SK-N-MC (cell line): ENCODE measurements at regions not wholly inside any gene's neighbourhood (a gene's known extent, or its start where the extent isn't known, plus 50 kb on each side); places are given as distances from the start of the nearest gene placed in this dataset.
"Not testable (repeated sequence)": the region's sequence is repeated elsewhere in the genome, so short reads cannot be mapped to it uniquely, and the experiment has no call there.

Experiments
- DNase-seq: peaks from one replicate; pipeline ENCODE4 v3.0.0-alpha.2; 2011; ENCODE audit warnings: low read depth, low spot score
- H3K27ac ChIP-seq: fragments of 200-600 bp; sonication (generic); 2 replicates; pipeline ENCODE4 v1.5.1; 2016; ENCODE audit warnings: mixed run types
- H3K36me3 ChIP-seq: fragments of 200-600 bp; sonication (generic); 2 replicates; pipeline ENCODE4 v1.6.1; 2017; ENCODE audit warnings: antibody characterized with exemption, low read length, mixed read lengths; ENCODE audit not compliant: insufficient read depth
- H3K4me3 ChIP-seq: fragments of 200-600 bp; sonication (generic); 2 replicates; pipeline ENCODE4 v1.5.1; 2016
- H3K9ac ChIP-seq: fragments of 200-600 bp; sonication (generic); 2 replicates; pipeline ENCODE4 v1.8.0; 2017; ENCODE audit warnings: mixed run types, mixed read lengths; ENCODE audit not compliant: insufficient read length
- H3K9me3 ChIP-seq: fragments of 200-600 bp; sonication (generic); 2 replicates; pipeline ENCODE4 v1.6.1; 2017; ENCODE audit warnings: low read depth, mild to moderate bottlenecking, antibody characterized with exemption, low read length, moderate library complexity, mixed read lengths
- EZH2 ChIP-seq: fragments of 200-600 bp; sonication (generic); IDR thresholded peaks from one replicate; pipeline ENCODE4 v1.6.1; 2017; ENCODE audit warnings: antibody characterized with exemption
- FOXP2 ChIP-seq: optimal IDR thresholded peaks from 2 replicates; pipeline ENCODE3; 2011; ENCODE audit warnings: mild to moderate bottlenecking, moderate library complexity; ENCODE audit not compliant: insufficient read depth; ENCODE audit errors: extremely low read length, control extremely low read depth
- POLR2AphosphoS5 ChIP-seq: IDR thresholded peaks from 2 replicates; pipeline ENCODE4 v1.6.1; 2012; ENCODE audit warnings: mild to moderate bottlenecking, low read depth, low read length, borderline replicate concordance

GRCh38 chr3:191680989-191681597, 220.1 kb downstream of the PYDC2 start:
- Histone ChIP-seq H3K27ac (no peak overlapping the region), H3K9me3 (no peaks in the 10 kb centered on the region), H3K9ac (no peak overlapping the region), H3K36me3 (no peaks in the 10 kb centered on the region), H3K4me3 (no peak overlapping the region)
- TF ChIP-seq FOXP2, result no peak
- TF ChIP-seq POLR2AphosphoS5, result no peak
- no peak for TF ChIP-seq EZH2
- no peak for DNase-seq

- no peak overlapping the region for H3K27ac ChIP-seq
- no peak for TF ChIP-seq FOXP2
- TF ChIP-seq POLR2AphosphoS5, result no peak
- no peak for TF ChIP-seq EZH2
- no peak overlapping the region for H3K9ac ChIP-seq
- H3K4me3 ChIP-seq, result no peak overlapping the region
- no peak for DNase-seq
- H3K36me3 ChIP-seq, result no peaks in the 10 kb centered on the region
- H3K9me3 ChIP-seq, result no peaks in the 10 kb centered on the region
Measured at GRCh38 chr3:191682961-191683360, 222.0 kb downstream of the PYDC2 start.

- Histone ChIP-seq H3K9ac (no peak overlapping the region), H3K27ac (no peak overlapping the region), H3K36me3 (no peaks in the 10 kb centered on the region), H3K4me3 (no peak overlapping the region), H3K9me3 (no peaks in the 10 kb centered on the region)
- DNase-seq, result no peak
- TF ChIP-seq FOXP2 (no peak), POLR2AphosphoS5 (no peak), EZH2 (no peak)
Measured at GRCh38 chr3:191686626-191687025, 225.7 kb downstream of the PYDC2 start.

DNA sequence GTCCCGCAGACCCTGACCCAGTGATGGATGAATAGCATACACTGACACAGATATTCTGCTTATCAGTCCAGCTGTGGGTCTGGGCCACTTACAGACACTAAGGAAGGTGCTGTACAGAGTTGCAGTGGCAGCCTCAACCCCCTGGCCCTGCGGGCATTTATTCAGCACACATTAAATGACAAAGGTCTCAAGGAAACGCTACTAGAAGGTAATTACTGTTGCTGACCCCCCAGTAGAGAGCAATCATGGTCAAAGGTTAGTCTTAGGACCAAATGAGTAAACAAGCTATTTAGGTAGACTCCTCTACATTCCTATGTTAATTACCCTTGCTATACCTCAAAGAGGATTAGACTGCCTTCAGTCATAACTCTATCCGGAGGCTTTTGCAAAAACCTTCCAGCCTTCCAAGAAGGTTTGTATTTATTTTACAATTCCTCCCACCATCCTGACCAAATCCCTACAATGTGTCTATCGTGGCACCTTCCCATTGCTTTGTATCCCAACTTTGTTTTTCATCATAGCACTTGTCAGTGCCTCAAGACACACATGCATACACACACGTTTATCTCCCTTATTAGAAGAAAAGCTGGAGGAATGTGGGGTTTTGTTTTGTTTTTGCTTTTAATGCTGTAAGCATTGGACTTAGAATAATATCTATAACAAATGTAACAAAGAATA, 227.9 kb downstream of the PYDC2 start:
- Histone ChIP-seq H3K36me3 (no peaks in the 10 kb centered on the region), H3K9ac (no peak overlapping the region), H3K9me3 (no peaks in the 10 kb centered on the region), H3K27ac (no peak overlapping the region), H3K4me3 (no peak overlapping the region)
- no peak for DNase-seq
- no peak for TF ChIP-seq POLR2AphosphoS5
- no peak for TF ChIP-seq EZH2
- TF ChIP-seq FOXP2, result no peak

GRCh38 chr3:191691184-191691583, 230.2 kb downstream of the PYDC2 start:
- H3K4me3 ChIP-seq, H3K27ac ChIP-seq, H3K36me3 ChIP-seq, H3K9me3 ChIP-seq, H3K9ac ChIP-seq, DNase-seq: not testable (repeated sequence)

DNA sequence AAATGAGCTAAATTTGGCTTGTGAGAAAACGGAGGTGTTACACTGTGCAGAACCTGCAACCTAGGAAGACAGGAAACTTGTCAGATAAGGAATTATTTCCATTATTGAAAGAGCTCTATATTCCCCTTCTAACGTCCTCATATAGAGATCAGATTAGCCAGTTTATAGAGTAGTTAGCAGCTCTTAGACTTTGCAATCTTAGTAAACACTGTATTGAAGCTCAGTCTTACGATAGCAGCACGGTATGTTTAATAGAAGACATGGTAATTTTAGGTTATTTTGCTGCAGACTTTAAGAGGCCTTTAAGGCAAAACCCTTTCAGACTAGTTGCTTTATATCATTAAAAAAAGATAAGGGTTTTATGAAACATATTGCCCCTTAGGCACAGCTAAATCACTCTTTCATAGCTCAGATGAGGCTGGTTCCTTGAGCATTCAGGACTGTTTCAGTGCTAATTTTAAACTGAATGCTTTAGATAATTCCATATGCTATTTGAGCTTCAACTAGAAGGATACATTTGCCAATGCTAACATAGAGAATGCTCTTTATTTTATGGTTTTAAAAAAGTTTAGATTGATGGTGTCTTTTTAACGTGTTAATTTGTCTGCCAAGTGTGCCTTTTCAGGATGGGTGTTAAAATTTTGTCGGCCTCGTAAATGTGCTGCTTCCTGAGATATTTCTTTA, 234.3 kb downstream of the PYDC2 start:
- no peak overlapping the region for H3K27ac ChIP-seq
- no peaks in the 10 kb centered on the region for H3K36me3 ChIP-seq
- peak; percentile 88 for DNase-seq
- H3K9me3 ChIP-seq, result no peaks in the 10 kb centered on the region
- H3K9ac ChIP-seq, result no peak overlapping the region
- peak overlapping the region; percentile 42 for H3K4me3 ChIP-seq
- TF ChIP-seq POLR2AphosphoS5 (peak; percentile 53; the same call in 1 of the 2 replicates), EZH2 (no peak)

GRCh38 chr3:191695815-191696153, 234.8 kb downstream of the PYDC2 start:
- no peak overlapping the region for H3K27ac ChIP-seq

GRCh38 chr3:191696348-191696747, 235.4 kb downstream of the PYDC2 start:
- H3K27ac ChIP-seq, result no peak overlapping the region
- TF ChIP-seq EZH2 (no peak), FOXP2 (no peak), POLR2AphosphoS5 (no peak)

More at GRCh38 chr3:191695815-191696153, 234.8 kb downstream of the PYDC2 start:
- DNase-seq, result no peak
- Histone ChIP-seq H3K36me3 (no peaks in the 10 kb centered on the region), H3K4me3 (no peak overlapping the region), H3K9ac (no peak overlapping the region), H3K9me3 (no peaks in the 10 kb centered on the region)
- TF ChIP-seq POLR2AphosphoS5 (no peak), EZH2 (no peak), FOXP2 (no peak)

More at GRCh38 chr3:191696348-191696747, 235.4 kb downstream of the PYDC2 start:
- no peak for DNase-seq
- H3K36me3 ChIP-seq, result no peaks in the 10 kb centered on the region
- H3K9me3 ChIP-seq, result no peaks in the 10 kb centered on the region; the same call in 1 of the 2 replicates
- no peak overlapping the region for H3K4me3 ChIP-seq
- no peak overlapping the region for H3K9ac ChIP-seq
